GM18511 (cell line): ENCODE measurements at regions not wholly inside any gene's neighbourhood (a gene's known extent, or its start where the extent isn't known, plus 50 kb on each side); places are given as distances from the start of the nearest gene placed in this dataset.
"Not testable (repeated sequence)": the region's sequence is repeated elsewhere in the genome, so short reads cannot be mapped to it uniquely, and the experiment has no call there.

ENCODE experiments used
- ATAC-seq: cut with Tn5 transposase; IDR thresholded peaks from one replicate; pipeline ENCODE4 v1.9.1; 2021; ENCODE audit warnings: mild to moderate bottlenecking, moderate library complexity; ENCODE audit not compliant: unreplicated experiment

DNA sequence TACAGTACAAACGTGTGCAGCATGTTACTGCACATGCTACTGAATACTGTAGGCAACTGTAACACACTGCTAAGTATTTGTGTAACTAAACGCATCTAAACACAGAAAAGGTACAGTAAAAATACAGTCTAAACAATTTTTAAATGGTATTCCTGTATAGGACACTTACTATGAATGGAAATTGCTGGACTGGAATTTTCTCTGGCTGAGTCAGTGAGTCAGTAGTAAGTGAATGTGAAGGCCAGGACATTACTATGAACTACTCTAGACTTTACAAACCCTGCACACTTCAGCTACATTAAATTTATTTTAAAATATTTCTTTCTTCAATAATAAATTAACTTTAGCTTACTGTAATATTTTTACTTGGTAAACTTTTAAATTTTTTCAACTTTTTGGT, 225.0 kb upstream of the TENT5A start:
- ATAC-seq = no peak

DNA sequence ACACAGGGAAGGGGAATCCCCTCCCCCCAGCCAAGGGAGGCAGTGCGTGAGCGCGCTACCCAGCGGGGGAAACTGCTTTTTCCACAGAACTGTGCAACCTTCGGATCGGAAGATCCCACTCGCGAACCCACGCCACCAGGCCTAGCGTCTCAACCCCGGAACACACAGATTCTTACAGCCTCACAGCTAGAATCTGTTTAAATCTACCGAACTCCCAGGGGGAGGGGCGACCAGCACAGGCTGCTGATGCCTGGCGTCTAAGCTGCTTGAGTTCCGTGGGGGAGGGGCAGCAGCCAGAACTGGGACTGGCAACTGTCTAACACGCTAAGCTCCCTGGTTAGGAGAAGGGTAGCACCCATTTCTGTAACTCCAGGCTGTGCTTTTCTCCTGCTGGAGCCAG, 217.3 kb upstream of the TENT5A start:
- ATAC-seq = no peak

- no peak for ATAC-seq
These were observed 216.5 kb upstream of the TENT5A start for GRCh38 chr6:81969011-81969410.

GRCh38 chr6:81966968-81967367, 214.5 kb upstream of the TENT5A start:
- ATAC-seq = no peak

DNA sequence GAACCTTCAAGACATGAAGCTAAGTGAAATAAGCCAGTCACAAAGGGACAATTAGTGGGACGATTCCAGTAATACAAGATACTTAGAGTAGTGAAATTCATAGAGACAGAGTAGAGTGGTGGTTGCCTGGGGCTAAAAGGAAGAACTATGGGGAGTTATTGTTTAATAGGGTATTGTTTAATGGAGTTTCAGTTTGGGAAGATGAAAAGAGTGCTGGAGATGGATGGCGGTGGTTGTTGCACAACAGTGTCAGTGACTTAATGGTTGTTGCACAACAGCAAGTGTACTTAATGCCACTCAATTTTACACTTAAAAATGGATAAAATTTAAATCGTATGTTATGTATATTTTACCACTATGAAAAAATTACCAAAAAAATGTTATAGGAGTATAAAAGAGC, 209.7 kb upstream of the TENT5A start:
- no peak for ATAC-seq

DNA sequence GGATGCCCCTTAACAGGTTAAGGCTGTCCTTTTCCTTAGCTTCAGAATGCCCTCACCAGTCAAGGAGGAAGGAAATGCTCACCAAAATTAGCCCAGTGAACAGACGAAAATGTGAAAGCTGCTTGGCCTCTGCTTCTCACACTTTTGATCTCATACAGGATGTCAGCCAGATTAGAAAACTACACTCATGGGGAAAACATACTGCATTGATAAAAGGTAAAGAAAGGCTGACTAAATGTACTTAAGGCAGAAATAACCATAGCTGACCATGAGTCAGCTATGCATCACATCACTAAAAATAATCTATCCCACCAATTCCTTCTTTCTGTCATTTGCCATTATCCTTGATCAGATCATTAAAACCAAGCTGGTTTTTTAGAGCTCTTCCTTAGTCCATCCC, 198.4 kb upstream of the TENT5A start:
- peak; percentile 85 for ATAC-seq

DNA sequence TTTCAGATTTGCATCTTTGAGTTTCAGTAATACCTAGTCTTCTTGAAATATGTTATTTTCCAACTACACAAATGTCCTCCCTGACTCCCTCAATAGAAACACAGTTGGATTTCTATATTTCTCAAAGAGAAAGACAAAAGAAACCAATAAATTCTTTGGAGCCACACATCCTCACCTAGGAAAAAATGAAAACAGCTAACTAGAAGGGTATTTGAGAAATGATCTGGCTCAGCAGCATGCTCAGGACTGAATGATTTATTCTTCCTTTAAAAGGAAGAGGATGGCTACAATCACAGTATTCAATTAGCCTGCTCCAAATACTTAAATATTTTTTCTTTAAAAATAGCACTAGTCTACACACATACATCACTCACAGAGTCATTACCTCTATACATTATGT, 196.4 kb upstream of the TENT5A start:
- ATAC-seq = no peak

GRCh38 chr6:81948196-81948595, 195.7 kb upstream of the TENT5A start:
- not testable (repeated sequence) for ATAC-seq

DNA sequence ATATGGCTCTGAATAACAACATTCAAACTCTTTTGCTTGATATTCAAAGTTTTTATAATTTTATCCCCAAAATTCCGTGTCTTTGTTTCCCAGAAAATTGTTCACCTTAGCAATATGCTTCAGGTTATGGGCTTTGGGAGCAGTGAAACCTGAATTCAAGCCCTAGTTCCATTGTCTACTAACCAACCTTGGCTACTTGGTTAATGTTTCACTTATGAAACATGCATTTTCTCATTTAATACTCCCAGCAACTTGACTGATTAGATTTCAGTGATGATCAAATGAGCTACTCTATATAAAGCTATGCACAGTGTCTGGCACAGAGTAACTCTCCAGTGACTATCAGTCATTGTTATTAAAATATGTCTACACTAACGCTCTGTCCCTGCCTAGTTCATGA, 192.2 kb upstream of the TENT5A start:
- ATAC-seq = no peak

DNA sequence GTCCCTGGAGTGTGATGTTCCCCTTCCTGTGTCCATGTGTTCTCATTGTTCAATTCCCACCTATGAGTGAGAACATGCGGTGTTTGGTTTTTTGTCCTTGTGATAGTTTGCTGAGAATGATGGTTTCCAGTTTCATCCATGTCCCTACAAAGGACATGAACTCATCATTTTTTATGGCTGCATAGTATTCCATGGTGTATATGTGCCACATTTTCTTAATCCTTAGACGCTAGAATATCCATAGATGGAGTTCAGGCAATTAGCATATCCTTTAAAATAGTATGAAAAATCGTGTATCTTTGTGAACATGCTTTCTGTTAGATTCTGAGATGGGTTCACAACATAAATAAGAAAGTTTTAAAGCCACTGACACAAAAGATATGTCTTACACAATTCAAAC, 190.4 kb upstream of the TENT5A start:
- ATAC-seq = not testable (repeated sequence)

DNA sequence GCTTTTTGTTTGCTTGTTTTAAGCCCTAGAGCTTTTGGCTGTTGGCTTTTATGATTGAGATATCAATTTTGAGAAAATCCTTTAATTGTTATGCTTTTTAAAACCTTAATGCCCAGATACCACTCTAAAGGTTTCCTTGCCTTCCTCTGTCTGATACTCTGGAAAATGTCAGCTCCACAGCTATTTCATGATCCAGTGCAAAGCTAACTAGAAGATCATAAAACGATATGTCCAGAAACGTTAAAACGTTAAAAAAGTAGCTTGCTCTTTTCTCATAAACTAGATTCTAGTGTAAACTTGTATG, 189.5 kb upstream of the TENT5A start:
- no peak for ATAC-seq

GRCh38 chr6:81940451-81940985, 188.0 kb upstream of the TENT5A start:
- no peak for ATAC-seq

DNA sequence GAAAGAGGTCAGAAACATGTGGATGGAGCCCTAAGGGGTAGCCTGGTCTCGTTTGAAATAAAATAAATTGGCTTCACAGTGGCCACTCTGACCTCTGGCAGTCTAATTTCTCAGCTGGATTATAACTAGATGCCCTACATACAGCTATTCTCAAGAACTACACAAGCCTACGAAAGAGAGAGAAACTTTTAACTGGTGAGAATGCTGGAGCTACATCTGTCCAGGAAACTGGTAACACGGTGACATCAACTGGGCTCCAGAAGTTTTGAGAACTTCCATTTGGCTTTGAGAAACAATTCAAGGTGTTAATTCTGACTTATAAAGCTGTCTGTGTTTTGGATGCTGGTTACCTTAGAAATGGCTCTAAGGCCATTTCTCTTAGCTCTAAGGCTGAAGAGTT, 187.3 kb upstream of the TENT5A start:
- no peak for ATAC-seq

- no peak for ATAC-seq
These were observed 186.7 kb upstream of the TENT5A start for GRCh38 chr6:81938991-81939732.

- ATAC-seq = peak; percentile 90
These were observed 185.8 kb upstream of the TENT5A start for GRCh38 chr6:81938014-81938856.

- no peak for ATAC-seq
These were observed 184.9 kb upstream of the TENT5A start for GRCh38 chr6:81937296-81937937.

GRCh38 chr6:81934936-81935335, 182.5 kb upstream of the TENT5A start:
- ATAC-seq = no peak

DNA sequence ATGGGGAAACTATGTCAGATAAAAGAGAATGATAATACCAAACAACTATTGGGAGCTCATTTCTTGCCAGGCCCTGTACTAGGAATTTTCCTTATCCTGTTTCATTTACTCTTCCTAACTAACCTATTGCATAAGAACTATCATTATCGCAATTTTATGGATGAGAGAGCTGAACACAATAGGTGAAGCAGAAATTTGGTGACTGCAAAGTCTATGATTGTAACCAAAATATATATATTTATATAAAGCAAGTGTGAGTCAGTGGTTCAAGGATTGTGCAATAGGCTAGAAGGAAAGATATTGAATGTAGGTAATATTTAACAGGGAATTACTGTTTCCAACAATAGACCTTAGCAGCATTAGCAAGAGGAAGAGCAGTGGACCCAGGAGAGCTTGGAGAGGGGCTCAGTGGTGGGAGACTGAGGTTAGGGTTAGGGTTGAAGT, 181.1 kb upstream of the TENT5A start:
- no peak for ATAC-seq

DNA sequence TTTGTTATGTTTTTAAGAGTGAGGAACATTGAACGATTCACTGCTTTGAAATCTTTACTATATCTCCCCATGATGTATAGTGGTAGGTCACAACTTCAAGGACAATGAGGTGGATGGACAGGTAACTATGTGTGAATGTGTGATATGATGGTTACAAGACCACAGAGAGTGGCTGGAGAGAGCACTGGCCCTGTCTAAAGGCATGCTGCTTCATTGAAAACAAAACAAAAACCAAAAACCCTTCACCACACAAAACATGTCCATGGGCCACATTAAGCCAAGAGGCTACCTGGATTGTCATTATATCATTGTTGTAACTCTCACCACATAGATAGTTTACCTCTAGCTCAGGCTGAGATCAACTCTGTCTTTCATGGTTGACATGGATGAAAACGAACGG, 180.6 kb upstream of the TENT5A start:
- ATAC-seq = peak; percentile 40

DNA sequence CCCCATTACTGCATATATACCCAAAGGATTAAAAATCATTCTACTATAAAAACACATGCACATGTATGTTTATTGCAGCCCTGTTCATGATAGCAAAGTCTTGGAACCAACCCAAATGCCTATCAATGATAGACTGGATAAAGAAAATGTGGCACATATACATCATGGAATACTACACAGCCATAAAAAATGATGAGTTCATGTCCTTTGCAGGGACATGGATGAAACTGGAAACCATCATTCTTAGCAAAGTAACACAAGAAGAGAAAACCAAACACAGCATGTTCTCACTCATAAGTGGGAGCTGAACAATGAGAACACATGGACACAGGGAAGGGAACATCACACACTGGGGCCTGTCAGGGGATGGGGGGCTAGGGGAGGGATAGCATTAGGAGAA, 180.0 kb upstream of the TENT5A start:
- not testable (repeated sequence) for ATAC-seq

GRCh38 chr6:81929828-81930227, 177.3 kb upstream of the TENT5A start:
- ATAC-seq = no peak

- no peak for ATAC-seq
These were observed 172.7 kb upstream of the TENT5A start for GRCh38 chr6:81925201-81925600.
